GM12872 (cell line): ENCODE measurements at regions not wholly inside any gene's neighbourhood (a gene's known extent, or its start where the extent isn't known, plus 50 kb on each side); places are given as distances from the start of the nearest gene placed in this dataset.

Experiments
- TF ChIP-seq, protein P1 (sequence below): IDR thresholded peaks from 3 replicates; pipeline ENCODE4 v1.5.1; 2011; ENCODE audit warnings: low read depth, mild to moderate bottlenecking, low read length, moderate library complexity; ENCODE audit not compliant: insufficient read depth

- TF ChIP-seq, protein P1, sequence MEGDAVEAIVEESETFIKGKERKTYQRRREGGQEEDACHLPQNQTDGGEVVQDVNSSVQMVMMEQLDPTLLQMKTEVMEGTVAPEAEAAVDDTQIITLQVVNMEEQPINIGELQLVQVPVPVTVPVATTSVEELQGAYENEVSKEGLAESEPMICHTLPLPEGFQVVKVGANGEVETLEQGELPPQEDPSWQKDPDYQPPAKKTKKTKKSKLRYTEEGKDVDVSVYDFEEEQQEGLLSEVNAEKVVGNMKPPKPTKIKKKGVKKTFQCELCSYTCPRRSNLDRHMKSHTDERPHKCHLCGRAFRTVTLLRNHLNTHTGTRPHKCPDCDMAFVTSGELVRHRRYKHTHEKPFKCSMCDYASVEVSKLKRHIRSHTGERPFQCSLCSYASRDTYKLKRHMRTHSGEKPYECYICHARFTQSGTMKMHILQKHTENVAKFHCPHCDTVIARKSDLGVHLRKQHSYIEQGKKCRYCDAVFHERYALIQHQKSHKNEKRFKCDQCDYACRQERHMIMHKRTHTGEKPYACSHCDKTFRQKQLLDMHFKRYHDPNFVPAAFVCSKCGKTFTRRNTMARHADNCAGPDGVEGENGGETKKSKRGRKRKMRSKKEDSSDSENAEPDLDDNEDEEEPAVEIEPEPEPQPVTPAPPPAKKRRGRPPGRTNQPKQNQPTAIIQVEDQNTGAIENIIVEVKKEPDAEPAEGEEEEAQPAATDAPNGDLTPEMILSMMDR, result no peak
Measured at GRCh38 chr5:161960314-161960713, 107.3 kb upstream of the GABRG2 start.

DNA sequence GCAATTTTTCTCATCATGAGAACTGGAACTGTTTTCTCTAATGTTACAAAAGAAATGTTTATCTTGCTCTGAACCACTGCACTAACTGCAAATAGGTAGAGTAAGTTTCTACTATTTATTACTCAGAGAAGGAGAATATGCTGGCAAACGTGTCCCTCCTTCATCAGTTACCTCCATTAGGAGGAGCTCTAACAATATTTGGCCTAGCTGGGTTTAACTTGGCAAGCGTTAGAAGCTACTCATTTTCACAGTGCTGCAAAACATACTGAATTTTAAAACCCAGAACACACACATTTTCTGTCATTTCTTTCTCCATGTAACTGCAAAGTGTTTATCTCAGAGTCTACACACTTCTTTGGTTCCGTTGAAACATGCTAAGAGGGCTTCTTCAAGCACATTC is 101.0 kb upstream of the GABRG2 start:
- TF ChIP-seq, protein P1, result peak; percentile 33; the same call in 1 of the 3 replicates

- TF ChIP-seq, protein P1, result no peak
Measured at GRCh38 chr5:161975350-161975749, 92.2 kb upstream of the GABRG2 start.

GRCh38 chr5:161988077-161988476 is 79.5 kb upstream of the GABRG2 start:
- TF ChIP-seq, protein P1, result no peak
